LNCaP clone FGC (cell line): ENCODE measurements at regions not wholly inside any gene's neighbourhood (a gene's known extent, or its start where the extent isn't known, plus 50 kb on each side); places are given as distances from the start of the nearest gene placed in this dataset.

ENCODE experiments used
- DNase-seq: peaks from one replicate; pipeline ENCODE4 v3.0.0-alpha.2; 2011; ENCODE audit warnings: low read depth
- H3K4me3 ChIP-seq: 2 replicates; pipeline ENCODE4 v1.5.1; 2011; ENCODE audit warnings: mild to moderate bottlenecking, low read depth, low read length, control low read depth
- CTCF ChIP-seq: IDR thresholded peaks from 2 replicates; pipeline ENCODE4 v1.5.1; 2012; ENCODE audit warnings: mild to moderate bottlenecking; ENCODE audit not compliant: control insufficient read depth, insufficient read depth; ENCODE audit errors: extremely low read depth

- DNase-seq, result no peak
- no peak overlapping the region for H3K4me3 ChIP-seq
- no peak for TF ChIP-seq CTCF
These were observed 64.9 kb upstream of the BHLHE23 start for GRCh38 chr20:63071541-63072181.

GRCh38 chr20:63070771-63071540 lies 64.2 kb upstream of the BHLHE23 start:
- no peak overlapping the region for H3K4me3 ChIP-seq
- no peak for DNase-seq
- no peak for TF ChIP-seq CTCF

GRCh38 chr20:63070301-63070625 lies 63.5 kb upstream of the BHLHE23 start:
- H3K4me3 ChIP-seq, result no peak overlapping the region

GRCh38 chr20:63068711-63069367 lies 62.1 kb upstream of the BHLHE23 start:
- no peak overlapping the region for H3K4me3 ChIP-seq
- DNase-seq, result no peak
- no peak for TF ChIP-seq CTCF

More at GRCh38 chr20:63070301-63070625, 63.5 kb upstream of the BHLHE23 start:
- no peak for DNase-seq
- TF ChIP-seq CTCF, result no peak

GRCh38 chr20:63067721-63068560 lies 61.2 kb upstream of the BHLHE23 start:
- no peak overlapping the region for H3K4me3 ChIP-seq
- DNase-seq, result no peak
- no peak for TF ChIP-seq CTCF

GRCh38 chr20:63067266-63067635 lies 60.5 kb upstream of the BHLHE23 start:
- no peak for DNase-seq
- H3K4me3 ChIP-seq, result no peak overlapping the region
- no peak for TF ChIP-seq CTCF
